ENCODE measurements at regions not wholly inside any gene's neighbourhood (a gene's known extent, or its start where the extent isn't known, plus 50 kb on each side); places are given as distances from the start of the nearest gene placed in this dataset.

- Histone ChIP-seq H2AFZ (ENCODE audit: low read length) (peak overlapping the region; percentile 42; the same call in 1 of the 2 replicates), H3K4me1 (ENCODE audit: insufficient read depth, low read length) (peaks cover 66% of the 10 kb centered on the region), H3K36me3 (ENCODE audit: low read depth, low read length) (no peaks in the 10 kb centered on the region), H3K27me3 (ENCODE audit: low read length) (no peaks in the 10 kb centered on the region), H4K20me1 (ENCODE audit: low read length) (no peaks in the 10 kb centered on the region), H3K4me2 (ENCODE audit: low read length) (peak overlapping the region; percentile 63), H3F3A (ENCODE audit: low read length, unreplicated experiment) (no peaks in the 10 kb centered on the region), H3K9me2 (replicated peaks; ENCODE audit: low read length) (no peaks in the 10 kb centered on the region), H3K9ac (ENCODE audit: low read length) (peak overlapping the region; percentile 92), H3K9me3 (ENCODE audit: low read length) (no peaks in the 10 kb centered on the region), H3K27ac (ENCODE audit: low read length) (peak overlapping the region; percentile 100), H3K79me2 (ENCODE audit: low read length) (no peaks in the 10 kb centered on the region), H3K4me3 (ENCODE audit: low read length) (peak overlapping the region; percentile 33; the same call in 1 of the 2 replicates)
- intact Hi-C loops (cut with micrococcal nuclease), result loop anchor here (2.0 to 5.0 kb wide), 7 partner anchors 36 to 338 kb away; no protein-coding TSS in a partner anchor
- peak; percentile 75 for DNase-seq
- ATAC-seq, result peak; percentile 80
- BruUV-seq (replicated peaks), result no TSS peak
- ChIA-PET POLR2A (ENCODE audit: unreplicated experiment) (no interaction called here), CTCF (interaction anchor here (0.6 to 0.9 kb wide), 2 partner anchors 35 to 167 kb away, joined by 3 read pairs; no protein-coding TSS in a partner anchor)
- TF ChIP-seq EZH2phosphoT487 (IDR thresholded peaks at IDR 0.05; ENCODE audit: borderline replicate concordance, low read length), result no peak
- TF ChIP-seq CTCF (conservative IDR thresholded peaks at IDR 0.05; ENCODE audit: low read depth, low read length), result no peak
- TF ChIP-seq EZH2 (IDR thresholded peaks at IDR 0.05; ENCODE audit: low read length, unreplicated experiment), result no peak
These were observed 461.7 kb downstream of the KLF12 start for GRCh38 chr13:73672492-73672891.

GRCh38 chr13:73671732-73672131 lies 462.5 kb downstream of the KLF12 start:
- intact Hi-C loops (cut with micrococcal nuclease), result loop anchor here (2.0 to 5.0 kb wide), 7 partner anchors 37 to 337 kb away; no protein-coding TSS in a partner anchor
- no TSS peak for BruUV-seq (replicated peaks)
- POLR2A ChIA-PET (ENCODE audit: unreplicated experiment), result interaction anchor here (0.6 kb wide), 1 partner anchor 614 kb away, joined by 3 read pairs; no protein-coding TSS in a partner anchor

More at GRCh38 chr13:73671732-73672131, 462.5 kb downstream of the KLF12 start:
- Histone ChIP-seq H3K9me3 (ENCODE audit: low read length) (no peaks in the 10 kb centered on the region), H3K79me2 (ENCODE audit: low read length) (no peaks in the 10 kb centered on the region), H3K4me2 (ENCODE audit: low read length) (peak overlapping the region; percentile 63), H3K9me2 (replicated peaks; ENCODE audit: low read length) (no peaks in the 10 kb centered on the region), H2AFZ (ENCODE audit: low read length) (no peak overlapping the region), H3K4me1 (ENCODE audit: insufficient read depth, low read length) (peaks cover 62% of the 10 kb centered on the region), H3F3A (ENCODE audit: low read length, unreplicated experiment) (no peaks in the 10 kb centered on the region), H3K27me3 (ENCODE audit: low read length) (no peaks in the 10 kb centered on the region), H3K4me3 (ENCODE audit: low read length) (0 out of 2 replicates have a peak overlapping the region, but pooled peaks have one; percentile 33), H3K9ac (ENCODE audit: low read length) (peak overlapping the region; percentile 92), H4K20me1 (ENCODE audit: low read length) (no peaks in the 10 kb centered on the region), H3K27ac (ENCODE audit: low read length) (peak overlapping the region; percentile 100), H3K36me3 (ENCODE audit: low read depth, low read length) (no peaks in the 10 kb centered on the region)
- peak; percentile 30 for DNase-seq
- no peak for ATAC-seq
- no peak for TF ChIP-seq EZH2 (IDR thresholded peaks at IDR 0.05; ENCODE audit: low read length, unreplicated experiment)
- no peak for TF ChIP-seq CTCF (conservative IDR thresholded peaks at IDR 0.05; ENCODE audit: low read depth, low read length)
- no peak for TF ChIP-seq EZH2phosphoT487 (IDR thresholded peaks at IDR 0.05; ENCODE audit: borderline replicate concordance, low read length)
- CTCF ChIA-PET, result interaction anchor here (0.6 to 0.9 kb wide), 2 partner anchors 36 to 166 kb away, joined by 3 read pairs; no protein-coding TSS in a partner anchor

Measured in PC-3 (cell line).